ENCODE measurements at regions not wholly inside any gene's neighbourhood (a gene's known extent, or its start where the extent isn't known, plus 50 kb on each side); places are given as distances from the start of the nearest gene placed in this dataset.
"Not testable (repeated sequence)": the region's sequence is repeated elsewhere in the genome, so short reads cannot be mapped to it uniquely, and the experiment has no call there.

DNA sequence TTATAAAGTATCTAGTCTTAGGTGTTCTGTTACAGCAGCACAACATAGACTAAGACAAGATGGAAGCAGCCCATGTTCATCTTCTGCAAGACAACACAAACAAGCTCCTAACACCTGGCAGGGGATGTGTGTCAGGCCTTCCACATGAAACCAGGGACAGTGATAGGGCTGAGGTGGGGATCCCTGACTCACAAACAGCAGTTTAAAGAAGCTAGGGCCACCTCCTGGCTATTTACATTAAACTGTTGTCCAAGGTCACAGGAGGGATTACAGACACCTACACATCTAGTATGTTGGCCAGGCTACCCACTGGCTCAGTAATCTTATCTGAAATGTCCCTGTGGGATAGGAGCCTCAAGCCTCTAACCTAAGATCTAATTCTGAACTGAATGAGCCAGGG, 211.3 kb downstream of the MINAR1 start:
- no peaks in the 10 kb centered on the region for H3K36me3 ChIP-seq (ENCODE audit: insufficient read depth, insufficient read length, low read length)
- H3K4me1 ChIP-seq (ENCODE audit: insufficient read depth, insufficient read length): no peaks in the 10 kb centered on the region
- no peaks in the 10 kb centered on the region for H3K27me3 ChIP-seq (ENCODE audit: insufficient read depth, insufficient read length)
- no peak overlapping the region for H3K4me3 ChIP-seq (ENCODE audit: insufficient read length, low read depth)
- no peak for TF ChIP-seq SUZ12 (IDR thresholded peaks at IDR 0.05; ENCODE audit: extremely low read depth, insufficient read depth, insufficient read length)
- TF ChIP-seq ZNF274 (IDR thresholded peaks at IDR 0.05; ENCODE audit: low read depth, low read length): no peak
- TF ChIP-seq YY1 (IDR thresholded peaks at IDR 0.05; ENCODE audit: insufficient read depth, insufficient read length): no peak
- H3K9ac ChIP-seq (ENCODE audit: insufficient read length, low read depth): no peak overlapping the region
- H3K9me3 ChIP-seq (ENCODE audit: insufficient read depth, low read length): peaks cover 44% of the 10 kb centered on the region
- DNase-seq (ENCODE audit: low read depth, low spot score): no peak

DNA sequence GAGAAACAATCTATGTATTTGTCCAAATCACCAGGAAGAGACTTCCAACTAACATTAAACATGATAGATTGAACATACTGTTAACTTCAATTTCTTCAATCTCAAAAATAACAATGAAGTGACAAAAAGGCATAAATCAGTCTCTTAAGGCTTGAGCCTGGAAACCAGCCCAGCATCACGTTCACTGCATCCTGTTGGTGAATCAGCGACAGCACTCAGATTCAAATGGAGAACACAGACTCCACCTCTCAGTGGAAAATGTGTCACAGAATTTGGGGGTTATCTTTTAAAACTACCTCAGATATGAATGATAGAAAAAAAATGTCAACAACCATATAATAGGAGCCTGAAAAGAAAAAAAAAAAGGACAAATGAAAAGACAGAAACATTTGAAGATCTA, 212.0 kb downstream of the MINAR1 start:
- H3K27me3 ChIP-seq (ENCODE audit: insufficient read depth, insufficient read length): no peaks in the 10 kb centered on the region
- TF ChIP-seq SUZ12 (IDR thresholded peaks at IDR 0.05; ENCODE audit: extremely low read depth, insufficient read depth, insufficient read length) (no peak), YY1 (IDR thresholded peaks at IDR 0.05; ENCODE audit: insufficient read depth, insufficient read length) (no peak), ZNF274 (IDR thresholded peaks at IDR 0.05; ENCODE audit: low read depth, low read length) (no peak)
- H3K4me1 ChIP-seq (ENCODE audit: insufficient read depth, insufficient read length): no peaks in the 10 kb centered on the region
- H3K9ac ChIP-seq (ENCODE audit: insufficient read length, low read depth): no peak overlapping the region
- H3K4me3 ChIP-seq (ENCODE audit: insufficient read length, low read depth): no peak overlapping the region
- peaks cover 44% of the 10 kb centered on the region for H3K9me3 ChIP-seq (ENCODE audit: insufficient read depth, low read length)
- DNase-seq (ENCODE audit: low read depth, low spot score): no peak
- H3K36me3 ChIP-seq (ENCODE audit: insufficient read depth, insufficient read length, low read length): no peaks in the 10 kb centered on the region

DNA sequence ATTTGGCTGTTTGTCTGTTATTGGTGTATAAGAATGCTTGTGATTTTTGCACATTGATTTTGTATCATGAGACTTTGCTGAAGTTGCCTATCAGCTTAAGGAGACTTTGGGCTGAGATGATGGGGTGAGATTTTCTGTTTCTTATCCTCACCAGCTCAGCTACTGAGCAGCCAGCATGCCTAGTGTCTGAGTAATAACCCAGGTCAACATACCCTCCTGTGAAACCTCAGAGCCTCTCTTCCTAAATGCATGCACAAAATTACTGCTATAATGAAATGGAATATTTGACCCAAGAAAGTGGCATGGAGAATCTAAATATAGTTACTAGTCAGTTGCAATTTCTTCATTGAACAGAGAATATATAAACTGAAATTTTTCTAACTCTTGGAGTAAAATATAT, 220.8 kb downstream of the MINAR1 start:
- not testable (repeated sequence) for H3K4me3 ChIP-seq (ENCODE audit: insufficient read length, low read depth); H3K9me3 ChIP-seq (ENCODE audit: insufficient read depth, low read length); H3K27me3 ChIP-seq (ENCODE audit: insufficient read depth, insufficient read length); H3K4me1 ChIP-seq (ENCODE audit: insufficient read depth, insufficient read length); DNase-seq (ENCODE audit: low read depth, low spot score); H3K9ac ChIP-seq (ENCODE audit: insufficient read length, low read depth); H3K36me3 ChIP-seq (ENCODE audit: insufficient read depth, insufficient read length, low read length)

DNA sequence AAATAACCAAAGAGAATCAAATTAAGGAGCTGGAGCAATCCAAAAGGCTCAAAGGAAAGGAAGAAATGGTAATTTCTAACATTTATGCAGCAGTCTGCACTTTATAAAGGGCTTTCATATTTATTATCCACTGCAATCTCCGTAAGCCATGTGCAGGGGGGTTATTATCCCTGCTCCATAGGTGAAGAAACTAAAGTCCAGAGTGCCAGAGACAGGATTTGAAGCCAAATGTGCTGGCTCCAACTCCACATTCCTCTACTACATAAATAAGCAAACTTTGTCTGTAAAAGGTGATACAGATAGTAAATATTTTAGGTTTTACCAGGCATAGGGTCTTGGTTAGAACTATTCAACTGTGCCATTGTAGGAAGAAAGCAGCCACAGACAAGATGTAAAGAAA, 221.4 kb downstream of the MINAR1 start:
- Histone ChIP-seq H3K9me3 (ENCODE audit: insufficient read depth, low read length) (no peaks in the 10 kb centered on the region), H3K9ac (ENCODE audit: insufficient read length, low read depth) (no peak overlapping the region), H3K4me1 (ENCODE audit: insufficient read depth, insufficient read length) (no peaks in the 10 kb centered on the region), H3K36me3 (ENCODE audit: insufficient read depth, insufficient read length, low read length) (no peaks in the 10 kb centered on the region), H3K4me3 (ENCODE audit: insufficient read length, low read depth) (no peak overlapping the region), H3K27me3 (ENCODE audit: insufficient read depth, insufficient read length) (no peaks in the 10 kb centered on the region)
- TF ChIP-seq SUZ12 (IDR thresholded peaks at IDR 0.05; ENCODE audit: extremely low read depth, insufficient read depth, insufficient read length) (no peak), ZNF274 (IDR thresholded peaks at IDR 0.05; ENCODE audit: low read depth, low read length) (no peak), YY1 (IDR thresholded peaks at IDR 0.05; ENCODE audit: insufficient read depth, insufficient read length) (no peak)
- DNase-seq (ENCODE audit: low read depth, low spot score): no peak

DNA sequence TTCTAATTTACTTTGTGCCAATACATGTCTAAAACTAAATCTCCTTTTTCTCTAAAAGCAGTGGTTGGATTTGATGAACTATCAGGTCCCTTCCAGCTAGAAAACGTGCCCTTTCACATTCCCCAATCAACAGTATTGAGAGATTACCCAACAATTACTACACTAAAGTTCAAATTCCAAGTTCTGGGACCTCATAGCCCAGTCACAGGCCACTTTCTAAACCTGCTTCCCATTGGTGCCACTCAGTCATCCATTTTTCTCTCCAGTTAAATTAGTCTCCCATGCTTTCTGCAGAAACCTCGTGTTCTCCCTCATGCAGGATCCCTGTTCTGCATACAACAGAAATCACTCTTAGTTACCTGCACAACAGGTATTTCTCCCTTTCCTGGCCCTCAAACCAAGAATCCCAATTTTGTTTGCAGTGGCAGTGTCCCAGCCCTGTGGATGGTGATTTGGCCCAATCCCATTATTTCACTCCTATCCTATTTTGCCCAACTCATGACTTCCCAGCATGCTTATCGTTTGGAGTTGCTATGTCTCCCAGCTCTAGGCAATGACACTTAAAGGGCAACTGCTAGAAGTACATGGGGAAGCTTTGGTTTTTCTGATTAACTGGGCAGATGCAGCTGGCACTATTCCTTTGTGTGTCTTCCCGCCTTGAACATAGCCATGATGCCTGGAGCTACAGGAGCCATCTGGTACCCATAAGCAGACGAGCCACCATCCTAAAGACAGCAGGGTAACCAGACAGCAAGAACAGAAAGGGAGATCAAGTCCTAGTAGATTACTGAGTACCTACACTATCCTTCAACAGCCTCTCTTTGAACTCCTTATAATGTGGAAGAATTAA, 224.2 kb downstream of the MINAR1 start:
- no peaks in the 10 kb centered on the region for H3K27me3 ChIP-seq (ENCODE audit: insufficient read depth, insufficient read length)
- H3K9me3 ChIP-seq (ENCODE audit: insufficient read depth, low read length): no peaks in the 10 kb centered on the region
- no peaks in the 10 kb centered on the region for H3K4me1 ChIP-seq (ENCODE audit: insufficient read depth, insufficient read length)
- no peak overlapping the region for H3K9ac ChIP-seq (ENCODE audit: insufficient read length, low read depth)
- no peak for TF ChIP-seq YY1 (IDR thresholded peaks at IDR 0.05; ENCODE audit: insufficient read depth, insufficient read length)
- TF ChIP-seq SUZ12 (IDR thresholded peaks at IDR 0.05; ENCODE audit: extremely low read depth, insufficient read depth, insufficient read length): no peak
- no peak for TF ChIP-seq ZNF274 (IDR thresholded peaks at IDR 0.05; ENCODE audit: low read depth, low read length)
- H3K36me3 ChIP-seq (ENCODE audit: insufficient read depth, insufficient read length, low read length): no peaks in the 10 kb centered on the region
- DNase-seq (ENCODE audit: low read depth, low spot score): no peak
- H3K4me3 ChIP-seq (ENCODE audit: insufficient read length, low read depth): no peak overlapping the region

DNA sequence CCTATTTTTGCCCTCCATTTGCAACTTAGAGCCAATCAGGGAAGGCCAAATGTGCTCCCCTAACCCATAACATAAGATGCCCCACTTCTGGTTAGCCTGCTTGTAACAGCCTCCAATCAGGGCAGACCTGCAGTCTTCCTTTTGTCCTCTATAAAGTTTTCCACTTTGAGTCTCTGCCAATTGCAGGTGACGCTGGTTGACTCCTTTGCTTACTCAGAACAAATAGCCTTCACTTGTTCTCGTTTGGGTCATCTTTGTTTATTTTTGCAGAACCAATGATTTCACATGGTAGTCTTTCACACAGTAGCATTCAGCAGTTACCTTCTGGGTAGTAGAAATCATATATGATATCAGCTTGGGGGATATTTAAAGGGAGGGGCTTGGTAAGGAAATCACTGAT, 225.6 kb downstream of the MINAR1 start:
- TF ChIP-seq SUZ12 (IDR thresholded peaks at IDR 0.05; ENCODE audit: extremely low read depth, insufficient read depth, insufficient read length) (no peak), ZNF274 (IDR thresholded peaks at IDR 0.05; ENCODE audit: low read depth, low read length) (no peak), YY1 (IDR thresholded peaks at IDR 0.05; ENCODE audit: insufficient read depth, insufficient read length) (no peak)
- Histone ChIP-seq H3K4me3 (ENCODE audit: insufficient read length, low read depth) (no peak overlapping the region), H3K9ac (ENCODE audit: insufficient read length, low read depth) (no peak overlapping the region), H3K4me1 (ENCODE audit: insufficient read depth, insufficient read length) (no peaks in the 10 kb centered on the region), H3K27me3 (ENCODE audit: insufficient read depth, insufficient read length) (no peaks in the 10 kb centered on the region), H3K9me3 (ENCODE audit: insufficient read depth, low read length) (no peaks in the 10 kb centered on the region), H3K36me3 (ENCODE audit: insufficient read depth, insufficient read length, low read length) (no peaks in the 10 kb centered on the region)
- no peak for DNase-seq (ENCODE audit: low read depth, low spot score)

DNA sequence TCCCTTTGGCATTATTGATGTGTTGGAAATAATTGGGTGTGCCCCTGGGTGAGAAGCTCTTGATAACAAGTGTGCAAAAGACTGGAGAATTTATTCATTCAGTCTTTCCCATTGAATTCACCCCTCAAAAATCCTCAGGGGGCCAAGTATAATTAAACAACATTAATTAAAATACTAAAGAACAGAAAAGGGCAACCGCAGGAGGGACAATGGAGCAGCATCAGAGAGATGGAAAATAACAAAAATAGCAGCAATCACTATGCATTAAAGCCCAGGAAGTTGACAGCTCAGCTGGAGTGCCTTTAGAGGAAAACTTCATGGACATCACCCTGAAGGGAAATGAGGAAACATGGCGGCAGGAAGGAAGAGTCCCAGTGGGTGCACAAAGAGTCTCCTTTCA, 227.6 kb downstream of the MINAR1 start:
- Histone ChIP-seq H3K4me3 (ENCODE audit: insufficient read length, low read depth) (no peak overlapping the region), H3K36me3 (ENCODE audit: insufficient read depth, insufficient read length, low read length) (no peaks in the 10 kb centered on the region), H3K9me3 (ENCODE audit: insufficient read depth, low read length) (no peaks in the 10 kb centered on the region), H3K4me1 (ENCODE audit: insufficient read depth, insufficient read length) (no peaks in the 10 kb centered on the region), H3K27me3 (ENCODE audit: insufficient read depth, insufficient read length) (no peaks in the 10 kb centered on the region), H3K9ac (ENCODE audit: insufficient read length, low read depth) (no peak overlapping the region)
- TF ChIP-seq ZNF274 (IDR thresholded peaks at IDR 0.05; ENCODE audit: low read depth, low read length): no peak
- TF ChIP-seq YY1 (IDR thresholded peaks at IDR 0.05; ENCODE audit: insufficient read depth, insufficient read length): no peak
- no peak for TF ChIP-seq SUZ12 (IDR thresholded peaks at IDR 0.05; ENCODE audit: extremely low read depth, insufficient read depth, insufficient read length)
- no peak for DNase-seq (ENCODE audit: low read depth, low spot score)
